ENCODE measurements at regions not wholly inside any gene's neighbourhood (a gene's known extent, or its start where the extent isn't known, plus 50 kb on each side); places are given as distances from the start of the nearest gene placed in this dataset.

GRCh38 chrX:16511796-16512776 lies 137.9 kb upstream of the S100G start:
- no peak for DNase-seq

DNA sequence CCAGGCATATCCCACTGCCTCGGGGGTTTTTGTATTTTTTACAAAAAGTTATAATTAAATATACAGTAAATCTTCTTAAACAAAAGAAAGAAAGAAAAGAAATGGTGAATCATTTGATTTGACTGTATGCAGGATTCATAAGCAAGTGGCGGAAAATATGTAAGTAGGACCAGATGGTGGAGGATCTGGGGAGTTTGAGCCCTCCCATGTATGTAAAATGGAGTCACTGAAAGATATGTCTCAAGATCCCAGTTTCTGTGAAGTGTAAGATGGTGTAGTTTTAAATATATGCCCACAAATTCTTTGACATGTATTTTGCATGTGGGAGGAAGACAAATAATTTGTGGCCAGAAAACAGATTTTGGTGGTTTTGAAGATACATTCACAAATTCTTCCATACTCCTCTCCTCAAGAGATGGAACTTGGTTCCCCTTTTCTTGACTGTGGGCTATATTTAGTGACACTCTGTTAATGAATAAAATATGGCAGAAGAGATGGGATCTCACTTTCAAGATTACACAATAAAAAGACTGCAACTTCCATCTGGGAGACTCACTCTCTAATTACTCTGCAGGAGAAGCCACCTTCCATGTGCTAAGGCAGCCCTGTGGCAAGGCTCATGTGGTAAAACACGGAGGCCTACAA lies 133.6 kb upstream of the S100G start:
- no peak for DNase-seq

DNA sequence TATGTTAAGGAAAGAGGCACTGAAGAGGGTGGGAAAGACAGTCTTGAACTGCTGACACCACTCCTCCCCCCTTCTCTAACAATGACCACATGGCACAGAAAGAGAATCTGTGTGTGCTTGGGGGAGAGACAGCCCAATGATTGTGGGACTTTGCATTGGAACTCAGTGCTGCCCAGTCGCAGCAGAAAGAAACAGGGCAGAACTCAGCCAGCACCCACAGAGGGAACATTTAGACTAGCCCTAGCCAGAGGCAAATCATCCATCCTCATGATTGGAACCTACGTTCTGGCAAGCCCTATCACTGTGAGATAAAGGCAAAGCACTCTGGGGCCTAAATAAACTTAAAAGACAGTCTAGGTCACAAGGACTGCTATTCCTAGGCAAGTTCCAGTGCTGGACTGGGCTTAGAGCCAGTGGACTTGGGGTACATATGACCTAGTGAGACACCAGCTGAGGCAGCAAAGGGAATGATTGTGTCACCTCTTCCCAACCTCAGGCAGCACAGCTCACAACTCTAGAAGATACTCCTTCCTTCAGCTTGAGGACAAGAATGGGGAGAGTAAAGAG lies 132.8 kb upstream of the S100G start:
- DNase-seq = no peak

DNA sequence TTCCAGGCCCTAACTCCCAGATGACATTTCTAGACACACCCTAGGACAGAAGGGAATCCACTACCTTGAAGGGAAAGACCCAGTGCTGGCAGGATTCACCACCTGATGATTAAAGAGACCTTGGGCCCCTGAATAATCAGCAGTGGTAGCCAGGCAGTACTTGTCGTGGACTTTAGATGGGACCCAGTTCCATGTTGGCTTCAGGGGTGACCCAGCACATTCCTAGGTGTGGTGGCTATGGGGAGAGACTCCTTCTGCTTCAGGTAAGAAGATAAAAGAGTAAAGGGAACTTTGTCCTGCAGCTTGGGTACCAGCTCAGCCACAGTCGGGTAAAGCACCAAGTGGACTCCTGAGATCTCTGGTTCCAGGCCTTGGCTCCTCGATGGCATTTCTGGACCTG lies 131.8 kb upstream of the S100G start:
- no peak for DNase-seq

DNA sequence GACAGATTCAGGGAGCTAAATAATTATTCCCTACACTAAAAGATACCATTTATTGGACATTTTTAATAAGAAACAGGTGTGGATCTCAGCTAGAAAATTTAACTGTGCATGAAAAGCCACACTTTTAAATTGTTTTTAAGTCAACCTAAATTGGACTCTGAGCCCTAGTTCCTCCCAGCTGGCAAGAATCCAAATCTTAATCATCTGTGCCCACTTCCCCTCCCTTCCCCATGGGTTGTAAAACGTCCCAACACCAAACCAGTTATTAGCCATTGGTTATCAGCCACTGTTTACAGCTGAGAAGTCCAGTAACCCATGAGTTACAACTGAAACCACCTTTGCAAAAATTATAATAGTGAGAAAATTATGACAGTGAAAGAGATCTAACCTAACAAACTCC lies 125.6 kb upstream of the S100G start:
- DNase-seq = no peak

DNA sequence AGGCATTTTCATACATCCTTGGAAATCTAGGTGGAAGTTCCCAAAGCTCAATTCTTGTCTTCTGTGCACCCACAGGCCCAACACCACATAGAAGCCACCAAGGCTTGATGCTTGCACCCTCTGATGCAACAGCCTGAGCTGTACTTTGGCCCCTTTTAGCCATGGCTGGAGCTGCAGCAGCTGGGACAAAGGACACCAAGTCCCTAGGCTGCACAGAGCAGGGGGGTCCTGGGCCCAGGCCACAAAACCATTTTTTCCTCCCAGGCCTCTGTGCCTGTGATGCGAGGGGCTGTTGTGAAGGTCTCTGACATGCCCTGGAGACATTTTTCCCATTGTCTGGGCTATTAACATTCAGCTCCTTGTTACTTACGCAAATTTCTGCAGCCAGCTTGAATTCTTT lies 124.0 kb upstream of the S100G start:
- no peak for DNase-seq

- DNase-seq = peak; percentile 19 to 30
Measured at GRCh38 chrX:16528620-16529019, 121.3 kb upstream of the S100G start.
